ENCODE measurements at regions not wholly inside any gene's neighbourhood (a gene's known extent, or its start where the extent isn't known, plus 50 kb on each side); places are given as distances from the start of the nearest gene placed in this dataset.

- Histone ChIP-seq H3K27ac (ENCODE audit: low read depth, low read length) (no peak overlapping the region), H3K4me2 (ENCODE audit: insufficient read depth, low read length) (no peak overlapping the region), H4K20me1 (ENCODE audit: insufficient read depth, low read length) (no peaks in the 10 kb centered on the region), H2AFZ (ENCODE audit: low read length) (no peak overlapping the region), H3K9me3 (ENCODE audit: low read depth, low read length) (no peaks in the 10 kb centered on the region), H3K36me3 (ENCODE audit: insufficient read depth, low read length) (no peaks in the 10 kb centered on the region), H3K4me1 (ENCODE audit: insufficient read depth, low read length) (no peaks in the 10 kb centered on the region), H3K4me3 (ENCODE audit: insufficient read depth, low read length) (no peak overlapping the region), H3K27me3 (ENCODE audit: insufficient read depth, low read length) (no peaks in the 10 kb centered on the region), H3K79me2 (ENCODE audit: insufficient read depth, low read length) (no peaks in the 10 kb centered on the region)
- TF ChIP-seq CTCF (IDR thresholded peaks at IDR 0.05; ENCODE audit: extremely low read depth, low read depth, low read length): no peak
- DNase-seq (ENCODE audit: insufficient read length, low spot score, missing footprints): no peak
Measured at GRCh38 chr2:12379143-12379542, 337.6 kb upstream of the TRIB2 start.

GRCh38 chr2:12381543-12382325 lies 335.0 kb upstream of the TRIB2 start:
- H3K9me3 ChIP-seq (ENCODE audit: low read depth, low read length): no peaks in the 10 kb centered on the region
- H3K27me3 ChIP-seq (ENCODE audit: insufficient read depth, low read length): no peaks in the 10 kb centered on the region
- H3K27ac ChIP-seq (ENCODE audit: low read depth, low read length): no peak overlapping the region
- H3K79me2 ChIP-seq (ENCODE audit: insufficient read depth, low read length): no peaks in the 10 kb centered on the region
- no peak for TF ChIP-seq CTCF (IDR thresholded peaks at IDR 0.05; ENCODE audit: extremely low read depth, low read depth, low read length)
- DNase-seq (ENCODE audit: insufficient read length, low spot score, missing footprints): no peak
- no peaks in the 10 kb centered on the region for H4K20me1 ChIP-seq (ENCODE audit: insufficient read depth, low read length)
- no peaks in the 10 kb centered on the region for H3K4me1 ChIP-seq (ENCODE audit: insufficient read depth, low read length)
- H3K4me2 ChIP-seq (ENCODE audit: insufficient read depth, low read length): no peak overlapping the region
- no peak overlapping the region for H3K4me3 ChIP-seq (ENCODE audit: insufficient read depth, low read length)
- H3K36me3 ChIP-seq (ENCODE audit: insufficient read depth, low read length): no peaks in the 10 kb centered on the region
- no peak overlapping the region for H2AFZ ChIP-seq (ENCODE audit: low read length)

- Histone ChIP-seq H2AFZ (ENCODE audit: low read length) (no peak overlapping the region), H3K4me2 (ENCODE audit: insufficient read depth, low read length) (no peak overlapping the region), H3K9me3 (ENCODE audit: low read depth, low read length) (no peaks in the 10 kb centered on the region), H3K79me2 (ENCODE audit: insufficient read depth, low read length) (no peaks in the 10 kb centered on the region), H3K27ac (ENCODE audit: low read depth, low read length) (no peak overlapping the region), H3K27me3 (ENCODE audit: insufficient read depth, low read length) (no peaks in the 10 kb centered on the region), H3K4me1 (ENCODE audit: insufficient read depth, low read length) (no peaks in the 10 kb centered on the region), H3K4me3 (ENCODE audit: insufficient read depth, low read length) (no peak overlapping the region), H3K36me3 (ENCODE audit: insufficient read depth, low read length) (no peaks in the 10 kb centered on the region), H4K20me1 (ENCODE audit: insufficient read depth, low read length) (no peaks in the 10 kb centered on the region)
- no peak for TF ChIP-seq CTCF (IDR thresholded peaks at IDR 0.05; ENCODE audit: extremely low read depth, low read depth, low read length)
- DNase-seq (ENCODE audit: insufficient read length, low spot score, missing footprints): no peak
Measured at GRCh38 chr2:12382366-12382765, 334.4 kb upstream of the TRIB2 start.

- Histone ChIP-seq H3K9me3 (ENCODE audit: low read depth, low read length) (no peaks in the 10 kb centered on the region), H3K27ac (ENCODE audit: low read depth, low read length) (no peak overlapping the region), H3K4me1 (ENCODE audit: insufficient read depth, low read length) (peaks cover 3% of the 10 kb centered on the region), H3K27me3 (ENCODE audit: insufficient read depth, low read length) (no peaks in the 10 kb centered on the region), H3K79me2 (ENCODE audit: insufficient read depth, low read length) (no peaks in the 10 kb centered on the region), H2AFZ (ENCODE audit: low read length) (no peak overlapping the region), H3K4me3 (ENCODE audit: insufficient read depth, low read length) (no peak overlapping the region), H3K4me2 (ENCODE audit: insufficient read depth, low read length) (peak overlapping the region; percentile 37), H4K20me1 (ENCODE audit: insufficient read depth, low read length) (no peaks in the 10 kb centered on the region), H3K36me3 (ENCODE audit: insufficient read depth, low read length) (no peaks in the 10 kb centered on the region)
- no peak for TF ChIP-seq CTCF (IDR thresholded peaks at IDR 0.05; ENCODE audit: extremely low read depth, low read depth, low read length)
- peak; percentile 45 for DNase-seq (ENCODE audit: insufficient read length, low spot score, missing footprints)
Measured at GRCh38 chr2:12389344-12390045, 327.2 kb upstream of the TRIB2 start.
